ENCODE measurements at regions not wholly inside any gene's neighbourhood (a gene's known extent, or its start where the extent isn't known, plus 50 kb on each side); places are given as distances from the start of the nearest gene placed in this dataset.

GRCh38 chr2:125543968-125544514 lies 1111.9 kb upstream of the GYPC start:
- TF ChIP-seq CTCF (conservative IDR thresholded peaks at IDR 0.05 in 1 of 2, IDR thresholded peaks at IDR 0.05 in 1 of 2; ENCODE audit: low read depth in 1 of 2, low read length in 2 of 2) (no peak), EZH2 (IDR thresholded peaks at IDR 0.05; ENCODE audit: low read length, missing control alignments) (no peak)

All from fibroblast of lung (primary cell).